ENCODE measurements at regions not wholly inside any gene's neighbourhood (a gene's known extent, or its start where the extent isn't known, plus 50 kb on each side); places are given as distances from the start of the nearest gene placed in this dataset.

- H3K4me3 Mint-ChIP-seq, result no peak overlapping the region
- H3K79me2 ChIP-seq (ENCODE audit: insufficient read depth, low read length), result no peaks in the 10 kb centered on the region
- intact Hi-C loops (cut with micrococcal nuclease), result no loop called here
- no peaks in the 10 kb centered on the region for H3K4me1 ChIP-seq (ENCODE audit: control insufficient read depth in 1 of 2, insufficient read depth in 2 of 2, low read length in 2 of 2)
- no peak for TF ChIP-seq CTCF (IDR thresholded peaks at IDR 0.05)
- H3K36me3 ChIP-seq (replicated peaks in 1 of 2; ENCODE audit: control insufficient read depth in 1 of 2, insufficient read depth in 2 of 2, low read length in 2 of 2), result no peaks in the 10 kb centered on the region
- no peaks in the 10 kb centered on the region for H3K27me3 Mint-ChIP-seq (ENCODE audit: low read depth in 3 of 3)
- H3K4me3 ChIP-seq (replicated peaks in 1 of 3; ENCODE audit: low read depth in 2 of 3, low read length in 3 of 3), result no peak overlapping the region
- H3K27ac ChIP-seq (ENCODE audit: low read depth in 1 of 2, low read length in 2 of 2), result no peak overlapping the region
- H2AFZ ChIP-seq (ENCODE audit: insufficient read depth, low read depth, low read length, poor library complexity, severe bottlenecking), result no peak overlapping the region
- H3K4me1 Mint-ChIP-seq, result peaks cover 7% of the 10 kb centered on the region
- H3K27me3 ChIP-seq (ENCODE audit: control insufficient read depth in 2 of 2, insufficient read depth in 2 of 2, low read length in 2 of 2), result no peaks in the 10 kb centered on the region
- no peak overlapping the region for H3K9ac ChIP-seq (ENCODE audit: insufficient read depth, low read length, poor library complexity, severe bottlenecking)
- no peak overlapping the region for H3K4me2 ChIP-seq (replicated peaks; ENCODE audit: extremely low read depth, low read length, poor library complexity, severe bottlenecking)
- no peaks in the 10 kb centered on the region for H3K36me3 Mint-ChIP-seq
- H3K9me3 ChIP-seq (replicated peaks in 1 of 2; ENCODE audit: control insufficient read depth in 1 of 2, insufficient read depth in 1 of 2, low read length in 2 of 2), result peaks cover 0 to 5% of the 10 kb centered on the region in 2 donors
- DNase-seq, result no peak
- H4K20me1 ChIP-seq (ENCODE audit: insufficient read depth, low read length), result no peaks in the 10 kb centered on the region
- WGBS (ENCODE audit: insufficient coverage), result no CpG with 5 or more reads among the region's 2 CpGs
- H3K27ac Mint-ChIP-seq, result no peak overlapping the region
- H3K9me3 Mint-ChIP-seq, result peaks cover 3 to 11% (median 7%) of the 10 kb centered on the region in 7 donors
Measured at GRCh38 chr3:161682715-161683114, 186.1 kb downstream of the OTOL1 start.

- Mint-ChIP-seq H3K4me3 (no peak overlapping the region), H3K4me1 (no peaks in the 10 kb centered on the region), H3K9me3 (peaks cover 0 to 16% (median 4%) of the 10 kb centered on the region in 7 donors), H3K27ac (no peak overlapping the region), H3K27me3 (ENCODE audit: low read depth in 3 of 3) (no peaks in the 10 kb centered on the region), H3K36me3 (no peaks in the 10 kb centered on the region)
- no peak overlapping the region for H2AFZ ChIP-seq (ENCODE audit: insufficient read depth, low read depth, low read length, poor library complexity, severe bottlenecking)
- TF ChIP-seq CTCF (IDR thresholded peaks at IDR 0.05), result no peak
- no peaks in the 10 kb centered on the region for H3K4me1 ChIP-seq (ENCODE audit: control insufficient read depth in 1 of 2, insufficient read depth in 2 of 2, low read length in 2 of 2)
- no peaks in the 10 kb centered on the region for H3K36me3 ChIP-seq (replicated peaks in 1 of 2; ENCODE audit: control insufficient read depth in 1 of 2, insufficient read depth in 2 of 2, low read length in 2 of 2)
- WGBS (ENCODE audit: insufficient coverage), result no CpG with 5 or more reads among the region's 5 CpGs
- no peak for DNase-seq
- no peaks in the 10 kb centered on the region for H3K27me3 ChIP-seq (ENCODE audit: control insufficient read depth in 2 of 2, insufficient read depth in 2 of 2, low read length in 2 of 2)
- intact Hi-C loops (cut with micrococcal nuclease), result no loop called here
- no peak overlapping the region for H3K9ac ChIP-seq (ENCODE audit: insufficient read depth, low read length, poor library complexity, severe bottlenecking)
- no peak overlapping the region for H3K4me2 ChIP-seq (replicated peaks; ENCODE audit: extremely low read depth, low read length, poor library complexity, severe bottlenecking)
- H4K20me1 ChIP-seq (ENCODE audit: insufficient read depth, low read length), result no peaks in the 10 kb centered on the region
- no peaks in the 10 kb centered on the region for H3K79me2 ChIP-seq (ENCODE audit: insufficient read depth, low read length)
- H3K4me3 ChIP-seq (replicated peaks in 1 of 3; ENCODE audit: low read depth in 2 of 3, low read length in 3 of 3), result no peak overlapping the region
- H3K9me3 ChIP-seq (replicated peaks in 1 of 2; ENCODE audit: control insufficient read depth in 1 of 2, insufficient read depth in 1 of 2, low read length in 2 of 2), result peaks cover 0 to 5% of the 10 kb centered on the region in 2 donors
- no peak overlapping the region for H3K27ac ChIP-seq (ENCODE audit: low read depth in 1 of 2, low read length in 2 of 2)
Measured at GRCh38 chr3:161689584-161690298, 193.1 kb downstream of the OTOL1 start.

Measured in CD14-positive monocyte (primary cell).